Uterus (tissue), 3 donors: ENCODE measurements at regions not wholly inside any gene's neighbourhood (a gene's known extent, or its start where the extent isn't known, plus 50 kb on each side); places are given as distances from the start of the nearest gene placed in this dataset.

ENCODE experiments used
- DNase-seq, 2 donors: peaks; one replicate each; pipeline ENCODE4 v3.0.0-alpha.2; 2019 to 2020
- H3K27ac ChIP-seq, 2 donors: fragments of 200-600 bp; sonication (generic); 1 replicate in 1 of 2; 2 replicates in 1 of 2; pipeline ENCODE4 v1.5.1; 2016 to 2018
- H3K27me3 ChIP-seq, 2 donors: fragments of 200-600 bp; sonication (generic); one replicate each; pipeline ENCODE4 v1.5.1; 2018 to 2019; ENCODE audit warnings: control low read depth in 1 of 2
- H3K36me3 ChIP-seq, 2 donors: fragments of 200-600 bp; sonication (generic); one replicate each; pipeline ENCODE4 v1.5.1; 2019; ENCODE audit warnings: control low read depth in 1 of 2
- H3K4me1 ChIP-seq, 2 donors: fragments of 200-600 bp; sonication (generic); one replicate each; pipeline ENCODE4 v1.5.1; 2018 to 2019; ENCODE audit warnings: control low read depth in 1 of 2
- H3K4me3 ChIP-seq, 2 donors: fragments of 200-600 bp; sonication (generic); 1 replicate in 1 of 2; 2 replicates in 1 of 2; pipeline ENCODE4 v1.5.1; 2018 to 2019; ENCODE audit warnings: mild to moderate bottlenecking in 1 of 2
- H3K9me3 ChIP-seq, 2 donors: fragments of 200-600 bp; sonication (generic); one replicate each; pipeline ENCODE4 v1.5.1; 2019; ENCODE audit warnings: control low read depth in 1 of 2
- POLR2A ChIP-seq, 2 donors: fragments of 450-650 bp; IDR thresholded peaks; one replicate each; pipeline ENCODE4 v1.6.1; 2016; ENCODE audit warnings: antibody characterized with exemption in 2 of 2, mild to moderate bottlenecking in 1 of 2, moderate library complexity in 1 of 2
- intact Hi-C: fragments of 100-400 bp; cut with DNase I; formaldehyde crosslinking; loops from one replicate; pipeline ENCODE4 v1.15.1; 2023; ENCODE audit warnings: low total_unique reads
- TF ChIP-seq, protein P1 (sequence below), 4 experiments: fragments of 200-600 bp in 2 of 4; fragments of 450-650 bp in 2 of 4; sonication (generic) in 2 of 4; IDR thresholded peaks; one replicate each; pipeline ENCODE4 v1.5.1; 2016 to 2019; ENCODE audit warnings: antibody characterized with exemption in 4 of 4, mild to moderate bottlenecking in 2 of 4, moderate library complexity in 1 of 4
- donor health status: DM: yes; HTN: yes; CAD: no.

DNA sequence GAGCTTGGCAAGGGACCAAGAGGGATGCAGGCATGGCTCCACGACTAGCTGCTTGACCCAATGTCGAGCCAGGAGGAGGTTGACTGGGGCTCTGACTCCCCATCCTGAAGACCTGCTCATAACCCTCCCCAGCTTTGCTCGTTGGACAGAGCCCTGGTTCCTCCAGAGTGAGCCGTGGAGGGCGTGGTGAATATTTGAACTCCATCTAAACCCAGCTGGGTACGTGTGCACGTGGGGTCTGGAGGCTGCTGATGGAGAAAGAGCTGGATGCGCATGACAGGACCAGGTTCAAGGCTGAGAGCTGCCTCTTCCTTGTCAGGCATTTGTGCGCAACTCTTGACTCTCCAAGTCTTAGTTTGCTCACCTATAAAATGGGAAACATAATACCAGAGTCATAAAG, 282.8 kb downstream of the TLE3 start:
- TF ChIP-seq POLR2A (IDR thresholded peaks at IDR 0.05) = no peak
- TF ChIP-seq, protein P1, sequence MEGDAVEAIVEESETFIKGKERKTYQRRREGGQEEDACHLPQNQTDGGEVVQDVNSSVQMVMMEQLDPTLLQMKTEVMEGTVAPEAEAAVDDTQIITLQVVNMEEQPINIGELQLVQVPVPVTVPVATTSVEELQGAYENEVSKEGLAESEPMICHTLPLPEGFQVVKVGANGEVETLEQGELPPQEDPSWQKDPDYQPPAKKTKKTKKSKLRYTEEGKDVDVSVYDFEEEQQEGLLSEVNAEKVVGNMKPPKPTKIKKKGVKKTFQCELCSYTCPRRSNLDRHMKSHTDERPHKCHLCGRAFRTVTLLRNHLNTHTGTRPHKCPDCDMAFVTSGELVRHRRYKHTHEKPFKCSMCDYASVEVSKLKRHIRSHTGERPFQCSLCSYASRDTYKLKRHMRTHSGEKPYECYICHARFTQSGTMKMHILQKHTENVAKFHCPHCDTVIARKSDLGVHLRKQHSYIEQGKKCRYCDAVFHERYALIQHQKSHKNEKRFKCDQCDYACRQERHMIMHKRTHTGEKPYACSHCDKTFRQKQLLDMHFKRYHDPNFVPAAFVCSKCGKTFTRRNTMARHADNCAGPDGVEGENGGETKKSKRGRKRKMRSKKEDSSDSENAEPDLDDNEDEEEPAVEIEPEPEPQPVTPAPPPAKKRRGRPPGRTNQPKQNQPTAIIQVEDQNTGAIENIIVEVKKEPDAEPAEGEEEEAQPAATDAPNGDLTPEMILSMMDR (IDR thresholded peaks at IDR 0.05) = no peak
- DNase-seq = no peak
- Histone ChIP-seq H3K9me3 (no peaks in the 10 kb centered on the region), H3K27me3 (no peaks in the 10 kb centered on the region), H3K27ac (no peak overlapping the region), H3K36me3 (no peaks in the 10 kb centered on the region), H3K4me1 (no peaks in the 10 kb centered on the region), H3K4me3 (no peak overlapping the region)
- intact Hi-C loops = no loop called here

DNA sequence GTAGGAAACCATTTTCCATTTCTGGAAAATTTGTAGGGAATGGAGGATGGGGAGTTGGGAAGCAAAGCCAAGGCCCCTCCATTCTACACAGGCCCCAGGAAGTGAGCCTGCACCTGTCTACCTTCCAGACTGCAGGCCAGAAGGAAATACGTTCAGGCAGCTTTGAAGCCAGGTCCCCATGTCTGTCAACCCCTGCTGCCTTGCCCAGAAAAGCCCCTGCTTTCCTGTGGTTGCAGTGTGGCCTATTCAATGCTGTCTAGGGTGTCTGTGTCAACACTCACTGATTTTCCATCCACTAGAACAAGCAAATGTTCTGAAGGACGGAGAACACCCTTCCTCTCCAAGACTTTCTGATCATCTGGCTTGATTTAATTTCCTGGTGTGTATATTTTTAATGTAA, 281.9 kb downstream of the TLE3 start:
- H3K27ac ChIP-seq = no peak overlapping the region
- no peaks in the 10 kb centered on the region for H3K4me1 ChIP-seq
- H3K9me3 ChIP-seq = no peaks in the 10 kb centered on the region
- H3K36me3 ChIP-seq = no peaks in the 10 kb centered on the region
- intact Hi-C loops = no loop called here
- no peak overlapping the region for H3K4me3 ChIP-seq
- H3K27me3 ChIP-seq = no peaks in the 10 kb centered on the region
- TF ChIP-seq POLR2A (IDR thresholded peaks at IDR 0.05) = no peak
- TF ChIP-seq, protein P1 (IDR thresholded peaks at IDR 0.05) = no peak
- DNase-seq = no peak

DNA sequence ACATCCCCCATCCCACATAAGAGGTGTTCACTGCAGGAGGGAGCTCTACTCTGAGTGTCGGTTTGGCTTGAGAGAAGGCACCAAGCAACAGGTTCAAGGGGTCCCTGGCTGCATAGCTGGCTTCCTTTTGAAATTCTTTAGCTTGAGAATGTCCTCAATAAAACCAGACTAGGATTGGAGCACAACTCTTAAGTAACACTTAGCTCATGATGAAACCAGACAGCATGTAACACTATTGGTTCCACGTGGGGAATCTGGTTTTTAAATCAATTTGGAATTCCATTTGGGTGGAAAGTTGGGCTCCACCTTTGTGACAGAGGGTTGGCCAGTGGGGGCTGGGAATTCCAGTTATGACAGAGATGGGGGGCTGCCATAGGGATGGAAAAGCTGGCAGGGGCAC, 281.2 kb downstream of the TLE3 start:
- intact Hi-C loops = no loop called here
- Histone ChIP-seq H3K27ac (no peak overlapping the region), H3K4me3 (no peak overlapping the region), H3K4me1 (no peaks in the 10 kb centered on the region), H3K27me3 (no peaks in the 10 kb centered on the region), H3K9me3 (no peaks in the 10 kb centered on the region), H3K36me3 (no peaks in the 10 kb centered on the region)
- TF ChIP-seq, protein P1 (IDR thresholded peaks at IDR 0.05) = no peak
- no peak for TF ChIP-seq POLR2A (IDR thresholded peaks at IDR 0.05)
- DNase-seq = no peak

DNA sequence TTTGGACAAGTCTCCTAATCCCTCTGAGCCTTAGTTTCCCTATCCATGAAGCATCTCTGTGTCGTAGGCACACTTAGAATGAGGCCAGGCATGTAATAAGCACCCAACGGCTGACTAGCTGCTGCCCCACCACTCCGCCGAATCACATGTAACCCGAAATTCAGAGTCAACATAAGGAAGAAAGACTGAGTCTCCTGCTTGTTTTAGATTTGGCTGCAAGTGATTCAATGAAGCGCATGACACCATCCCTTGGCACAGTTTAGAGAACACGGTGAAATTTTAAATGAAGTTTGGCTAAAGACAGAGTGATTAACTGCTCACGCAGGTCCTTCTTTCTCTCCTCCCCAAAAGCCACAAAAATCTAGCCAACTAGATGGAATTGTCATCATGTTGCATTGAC, 279.2 kb downstream of the TLE3 start:
- no peak for DNase-seq
- H3K4me1 ChIP-seq = no peaks in the 10 kb centered on the region
- no peak overlapping the region for H3K27ac ChIP-seq
- no peaks in the 10 kb centered on the region for H3K9me3 ChIP-seq
- intact Hi-C loops = no loop called here
- no peaks in the 10 kb centered on the region for H3K36me3 ChIP-seq
- TF ChIP-seq POLR2A (IDR thresholded peaks at IDR 0.05) = no peak
- TF ChIP-seq, protein P1 (IDR thresholded peaks at IDR 0.05) = no peak
- no peak overlapping the region for H3K4me3 ChIP-seq
- no peaks in the 10 kb centered on the region for H3K27me3 ChIP-seq

DNA sequence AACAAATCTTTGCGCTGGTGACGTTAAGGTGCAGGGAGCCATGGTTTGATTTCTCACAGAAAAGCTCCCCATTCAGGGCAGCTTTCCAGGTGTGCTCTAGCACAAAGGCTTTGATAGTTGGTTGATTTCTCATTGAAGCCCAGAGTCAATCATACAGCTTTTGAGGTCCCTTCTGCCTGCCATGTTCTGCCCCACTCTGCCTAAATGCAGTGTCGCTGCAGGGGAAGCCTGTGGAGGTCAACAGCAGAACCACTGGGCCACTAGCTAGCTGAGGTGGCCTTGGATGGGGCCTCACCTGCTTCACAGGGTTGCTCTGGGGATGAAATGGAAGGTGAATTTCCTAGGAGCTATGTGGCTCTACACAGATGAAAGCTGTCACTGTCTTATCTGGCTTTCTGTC, 278.3 kb downstream of the TLE3 start:
- H3K27me3 ChIP-seq = no peaks in the 10 kb centered on the region
- DNase-seq = no peak
- TF ChIP-seq POLR2A (IDR thresholded peaks at IDR 0.05) = no peak
- TF ChIP-seq, protein P1 (IDR thresholded peaks at IDR 0.05) = no peak
- no peaks in the 10 kb centered on the region for H3K36me3 ChIP-seq
- H3K4me3 ChIP-seq = no peak overlapping the region
- no peaks in the 10 kb centered on the region for H3K4me1 ChIP-seq
- intact Hi-C loops = no loop called here
- no peaks in the 10 kb centered on the region for H3K9me3 ChIP-seq
- no peak overlapping the region for H3K27ac ChIP-seq
